ENCODE measurements at regions not wholly inside any gene's neighbourhood (a gene's known extent, or its start where the extent isn't known, plus 50 kb on each side); places are given as distances from the start of the nearest gene placed in this dataset.

- TF ChIP-seq CTCF (IDR thresholded peaks at IDR 0.05; ENCODE audit: low read length) (no peak), EZH2 (IDR thresholded peaks at IDR 0.05; ENCODE audit: borderline replicate concordance, low read length) (no peak)
Observed at GRCh38 chr2:106311041-106311370, 116.9 kb upstream of the UXS1 start.

All from OCI-LY1 (cell line).